ENCODE measurements at regions not wholly inside any gene's neighbourhood (a gene's known extent, or its start where the extent isn't known, plus 50 kb on each side); places are given as distances from the start of the nearest gene placed in this dataset.

GRCh38 chr7:35450456-35451214 lies 196.7 kb upstream of the TBX20 start:
- no peak for DNase-seq (ENCODE audit: low read depth)

GRCh38 chr7:35448486-35448885 lies 194.6 kb upstream of the TBX20 start:
- peak; percentile 10 for DNase-seq (ENCODE audit: low read depth)

- no peak for DNase-seq (ENCODE audit: low read depth)
These were observed 192.2 kb upstream of the TBX20 start for GRCh38 chr7:35446091-35446490.

- no peak for DNase-seq (ENCODE audit: low read depth)
These were observed 183.8 kb upstream of the TBX20 start for GRCh38 chr7:35437619-35438275.

GRCh38 chr7:35436452-35436851 lies 182.6 kb upstream of the TBX20 start:
- DNase-seq (ENCODE audit: low read depth) = no peak

GRCh38 chr7:35430547-35431153 lies 176.8 kb upstream of the TBX20 start:
- DNase-seq (ENCODE audit: low read depth) = no peak

- DNase-seq (ENCODE audit: low read depth) = peak; percentile 67
These were observed 171.1 kb upstream of the TBX20 start for GRCh38 chr7:35424869-35425495.

GRCh38 chr7:35424440-35424839 lies 170.5 kb upstream of the TBX20 start:
- DNase-seq (ENCODE audit: low read depth) = no peak

GRCh38 chr7:35422715-35423114 lies 168.8 kb upstream of the TBX20 start:
- no peak for DNase-seq (ENCODE audit: low read depth)

- peak; percentile 4 for DNase-seq (ENCODE audit: low read depth)
These were observed 166.8 kb upstream of the TBX20 start for GRCh38 chr7:35420656-35421055.

- no peak for DNase-seq (ENCODE audit: low read depth)
These were observed 165.5 kb upstream of the TBX20 start for GRCh38 chr7:35419391-35419755.

- DNase-seq (ENCODE audit: low read depth) = no peak
These were observed 165.0 kb upstream of the TBX20 start for GRCh38 chr7:35418716-35419390.

GRCh38 chr7:35416568-35416967 lies 162.7 kb upstream of the TBX20 start:
- DNase-seq (ENCODE audit: low read depth) = no peak

- no peak for DNase-seq (ENCODE audit: low read depth)
These were observed 161.5 kb upstream of the TBX20 start for GRCh38 chr7:35415411-35415822.

GRCh38 chr7:35411331-35411730 lies 157.4 kb upstream of the TBX20 start:
- no peak for DNase-seq (ENCODE audit: low read depth)

- DNase-seq (ENCODE audit: low read depth) = no peak
These were observed 151.6 kb upstream of the TBX20 start for GRCh38 chr7:35405461-35405860.

- no peak for DNase-seq (ENCODE audit: low read depth)
These were observed 147.4 kb upstream of the TBX20 start for GRCh38 chr7:35401217-35401879.

GRCh38 chr7:35399840-35400239 lies 145.9 kb upstream of the TBX20 start:
- DNase-seq (ENCODE audit: low read depth) = no peak

- DNase-seq (ENCODE audit: low read depth) = no peak
These were observed 145.3 kb upstream of the TBX20 start for GRCh38 chr7:35399216-35399615.

GRCh38 chr7:35398518-35398917 lies 144.6 kb upstream of the TBX20 start:
- DNase-seq (ENCODE audit: low read depth) = no peak

- DNase-seq (ENCODE audit: low read depth) = no peak
These were observed 136.2 kb upstream of the TBX20 start for GRCh38 chr7:35390146-35390545.

Data from myocyte (in vitro differentiated cells).